BJ (cell line): ENCODE measurements at regions not wholly inside any gene's neighbourhood (a gene's known extent, or its start where the extent isn't known, plus 50 kb on each side); places are given as distances from the start of the nearest gene placed in this dataset.

Source experiments
- CTCF ChIA-PET: fragments of 350-600 bp; formaldehyde crosslinking; extraction: SDS; loops from one replicate; lab custom pipeline; 2021; ENCODE audit warnings: antibody characterized with exemption, inconsistent platforms; lab: Yijun Ruan, JAX
- POLR2A ChIA-PET: fragments of 300-600 bp; sonication (Branson Sonifier 250); formaldehyde crosslinking; extraction: SDS; loops from one replicate; lab custom pipeline; 2021; ENCODE audit warnings: antibody characterized with exemption; lab: Charles Lee
- DNase-seq: peaks from one replicate; pipeline ENCODE4 v3.0.0-alpha.2; 2011; ENCODE audit warnings: low read depth
- H3K27me3 ChIP-seq: 2 replicates; pipeline ENCODE4 v1.6.0; 2011; ENCODE audit warnings: low read length; ENCODE audit not compliant: control insufficient read depth, insufficient read depth
- H3K36me3 ChIP-seq: 2 replicates; pipeline ENCODE4 v1.5.1; 2011; ENCODE audit warnings: low read length; ENCODE audit not compliant: control insufficient read depth, insufficient read depth
- H3K4me3 ChIP-seq: 2 replicates; pipeline ENCODE4 v1.5.1; 2011; ENCODE audit warnings: low read depth, mild to moderate bottlenecking, control low read depth, low read length
- TF ChIP-seq, protein P1 (sequence below): IDR thresholded peaks from 2 replicates; pipeline ENCODE4 v1.5.1; 2011; ENCODE audit warnings: low read depth, mild to moderate bottlenecking, control low read depth, inconsistent platforms, low read length, moderate library complexity; ENCODE audit not compliant: insufficient read depth

DNA sequence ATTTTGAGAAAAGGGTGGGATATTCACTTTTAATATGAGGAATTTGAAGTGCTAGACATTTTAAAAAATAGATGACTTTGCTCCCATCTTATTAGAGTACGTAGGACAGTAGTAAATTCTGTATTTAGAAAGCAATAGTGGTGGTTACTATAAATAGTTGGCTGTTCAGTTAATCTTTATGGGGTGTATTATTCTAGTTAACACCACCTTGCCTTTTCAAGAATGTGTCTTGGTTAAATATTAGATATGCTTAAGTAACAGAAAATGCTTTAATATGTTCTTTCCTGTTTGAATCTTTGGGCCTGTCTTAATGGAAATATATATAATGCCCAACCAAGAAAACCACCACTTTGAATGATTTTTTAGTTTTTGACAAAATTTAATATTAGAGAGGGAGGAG is 608.7 kb upstream of the FAM174A start:
- Histone ChIP-seq H3K36me3 (no peaks in the 10 kb centered on the region), H3K27me3 (no peaks in the 10 kb centered on the region), H3K4me3 (no peak overlapping the region)
- TF ChIP-seq, protein P1, sequence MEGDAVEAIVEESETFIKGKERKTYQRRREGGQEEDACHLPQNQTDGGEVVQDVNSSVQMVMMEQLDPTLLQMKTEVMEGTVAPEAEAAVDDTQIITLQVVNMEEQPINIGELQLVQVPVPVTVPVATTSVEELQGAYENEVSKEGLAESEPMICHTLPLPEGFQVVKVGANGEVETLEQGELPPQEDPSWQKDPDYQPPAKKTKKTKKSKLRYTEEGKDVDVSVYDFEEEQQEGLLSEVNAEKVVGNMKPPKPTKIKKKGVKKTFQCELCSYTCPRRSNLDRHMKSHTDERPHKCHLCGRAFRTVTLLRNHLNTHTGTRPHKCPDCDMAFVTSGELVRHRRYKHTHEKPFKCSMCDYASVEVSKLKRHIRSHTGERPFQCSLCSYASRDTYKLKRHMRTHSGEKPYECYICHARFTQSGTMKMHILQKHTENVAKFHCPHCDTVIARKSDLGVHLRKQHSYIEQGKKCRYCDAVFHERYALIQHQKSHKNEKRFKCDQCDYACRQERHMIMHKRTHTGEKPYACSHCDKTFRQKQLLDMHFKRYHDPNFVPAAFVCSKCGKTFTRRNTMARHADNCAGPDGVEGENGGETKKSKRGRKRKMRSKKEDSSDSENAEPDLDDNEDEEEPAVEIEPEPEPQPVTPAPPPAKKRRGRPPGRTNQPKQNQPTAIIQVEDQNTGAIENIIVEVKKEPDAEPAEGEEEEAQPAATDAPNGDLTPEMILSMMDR, result no peak
- ChIA-PET CTCF (no interaction called here), POLR2A (no interaction called here)
- no peak for DNase-seq

DNA sequence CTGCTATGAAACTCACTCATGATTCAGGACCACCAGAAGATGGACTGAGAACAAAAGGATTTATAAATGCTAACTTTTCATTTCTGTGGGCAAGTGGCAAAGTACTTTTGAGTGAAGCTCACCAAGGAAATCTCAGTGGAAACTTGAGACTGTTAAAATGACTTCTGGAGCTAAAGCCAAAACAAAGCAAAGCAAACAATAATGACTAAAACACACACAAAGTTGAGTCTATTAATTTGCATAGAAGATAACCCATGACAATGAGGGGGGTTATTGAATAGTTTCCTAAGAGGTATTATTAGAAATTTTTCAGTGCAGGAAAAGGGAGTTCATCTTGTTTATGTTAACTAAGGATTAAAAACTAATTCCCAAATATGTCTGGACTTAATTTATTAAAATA is 612.8 kb upstream of the FAM174A start:
- H3K36me3 ChIP-seq, result no peaks in the 10 kb centered on the region
- POLR2A ChIA-PET, result no interaction called here
- no peaks in the 10 kb centered on the region for H3K27me3 ChIP-seq
- DNase-seq, result no peak
- no peak overlapping the region for H3K4me3 ChIP-seq
- CTCF ChIA-PET, result no interaction called here
- TF ChIP-seq, protein P1, result no peak

DNA sequence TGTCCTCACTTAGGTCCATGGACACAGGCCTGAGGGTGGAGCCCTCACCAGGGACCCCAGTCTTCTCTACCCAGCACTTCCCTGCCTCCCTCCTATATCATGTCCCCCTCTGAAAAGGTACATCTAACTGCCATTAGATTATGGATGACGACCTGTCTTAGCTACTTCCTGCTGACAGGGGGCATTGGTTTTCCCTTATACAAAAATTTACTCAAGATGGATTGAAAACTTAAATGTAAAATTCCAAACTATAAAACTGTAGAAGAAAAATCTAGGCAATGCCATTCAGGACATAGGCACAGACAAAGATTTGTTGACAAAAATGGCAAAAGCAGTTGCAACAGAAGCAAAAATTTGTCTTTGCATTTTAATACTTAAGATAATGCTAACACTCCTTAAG is 623.2 kb upstream of the FAM174A start:
- no peak for DNase-seq
- Histone ChIP-seq H3K27me3 (no peaks in the 10 kb centered on the region), H3K4me3 (no peak overlapping the region), H3K36me3 (no peaks in the 10 kb centered on the region)
- ChIA-PET CTCF (no interaction called here), POLR2A (no interaction called here)
- TF ChIP-seq, protein P1, result no peak

DNA sequence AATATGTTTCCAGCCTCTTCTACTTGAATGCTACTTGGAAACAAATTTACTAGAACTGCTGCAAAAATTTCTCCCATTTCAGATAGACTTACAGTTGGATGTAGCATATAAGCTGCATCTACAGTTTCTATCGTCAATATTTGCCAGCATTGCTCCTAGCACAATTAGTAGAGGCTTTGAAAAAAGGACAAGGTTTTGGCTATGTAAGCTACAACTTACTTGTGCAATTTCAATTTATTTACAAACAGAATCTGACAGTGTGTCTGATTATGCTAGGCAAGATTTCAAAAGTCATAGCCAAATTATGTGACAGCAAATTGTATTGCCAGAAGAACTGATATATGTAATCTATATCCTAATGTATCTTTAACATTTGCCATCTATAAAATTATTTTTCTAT is 628.4 kb upstream of the FAM174A start:
- no peak for DNase-seq
- ChIA-PET CTCF (no interaction called here), POLR2A (no interaction called here)
- no peaks in the 10 kb centered on the region for H3K27me3 ChIP-seq
- TF ChIP-seq, protein P1, result no peak
- H3K36me3 ChIP-seq, result no peaks in the 10 kb centered on the region
- H3K4me3 ChIP-seq, result no peak overlapping the region

DNA sequence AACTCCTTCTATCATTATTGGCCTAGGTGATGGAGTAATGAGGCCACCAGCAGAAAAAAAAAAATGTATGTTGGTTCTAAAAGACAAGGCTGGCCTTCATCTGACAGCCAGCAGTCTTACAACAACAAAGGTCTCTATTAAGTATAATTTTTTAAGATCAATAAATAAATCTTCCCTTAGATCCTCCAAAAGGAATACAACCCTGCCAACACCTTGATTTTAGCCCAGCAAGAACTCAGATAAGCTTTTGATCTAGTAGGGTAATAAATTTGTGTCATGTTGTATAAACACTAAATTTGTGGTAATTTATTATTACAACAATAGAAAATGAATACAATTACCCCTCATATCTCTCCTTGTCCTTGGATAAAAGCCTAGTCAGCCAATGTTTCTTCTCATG is 633.2 kb upstream of the FAM174A start:
- DNase-seq, result no peak
- TF ChIP-seq, protein P1, result no peak
- Histone ChIP-seq H3K4me3 (no peak overlapping the region), H3K27me3 (no peaks in the 10 kb centered on the region), H3K36me3 (no peaks in the 10 kb centered on the region)
- POLR2A ChIA-PET, result no interaction called here
- CTCF ChIA-PET, result interaction anchor here (0.7 kb wide), 1 partner anchor 262 kb away, joined by 3 read pairs; no protein-coding TSS in a partner anchor
